GM23338 (cell line): ENCODE measurements at regions not wholly inside any gene's neighbourhood (a gene's known extent, or its start where the extent isn't known, plus 50 kb on each side); places are given as distances from the start of the nearest gene placed in this dataset.

Experiments used
- ATAC-seq: fragments of 200-7000 bp; cut with Tn5 transposase; 3 replicates; pipeline ENCODE4 v1.9.1; 2020
- DNase-seq: peaks from one replicate; pipeline ENCODE4 v3.0.0-alpha.2; 2015; ENCODE audit warnings: low spot score
- H2AFZ ChIP-seq: fragments of 200-600 bp; sonication (generic); 2 replicates; pipeline ENCODE4 v1.8.0; 2016; ENCODE audit warnings: antibody characterized with exemption, mild to moderate bottlenecking, moderate library complexity
- H3F3A ChIP-seq: fragments of 200-600 bp; sonication (generic); replicated peaks from 2 replicates; pipeline ENCODE4 v1.8.0; 2017; ENCODE audit warnings: antibody characterized with exemption, mixed run types, low read depth
- H3K27ac ChIP-seq: fragments of 200-600 bp; sonication (generic); 2 replicates; pipeline ENCODE4 v1.6.1; 2016; ENCODE audit warnings: low read depth
- H3K27me3 ChIP-seq: fragments of 200-600 bp; sonication (generic); 2 replicates; pipeline ENCODE4 v1.8.0; 2016; ENCODE audit warnings: mild to moderate bottlenecking, mixed run types, moderate library complexity; ENCODE audit not compliant: insufficient read depth
- H3K36me3 ChIP-seq: fragments of 200-600 bp; sonication (generic); 2 replicates; pipeline ENCODE4 v1.8.0; 2016; ENCODE audit warnings: mild to moderate bottlenecking; ENCODE audit not compliant: insufficient read depth
- H3K4me1 ChIP-seq: fragments of 200-600 bp; sonication (generic); 2 replicates; pipeline ENCODE4 v1.8.0; 2016; ENCODE audit warnings: mild to moderate bottlenecking, moderate library complexity; ENCODE audit not compliant: insufficient read depth
- H3K4me2 ChIP-seq: fragments of 200-600 bp; sonication (generic); 2 replicates; pipeline ENCODE4 v1.7.1; 2017; ENCODE audit warnings: mixed run types
- H3K4me3 ChIP-seq: fragments of 200-600 bp; sonication (generic); 2 replicates; pipeline ENCODE4 v1.6.1; 2016; ENCODE audit warnings: mixed run types
- H3K79me2 ChIP-seq: fragments of 200-600 bp; sonication (generic); replicated peaks from 2 replicates; pipeline ENCODE4 v1.8.0; 2017; ENCODE audit warnings: mild to moderate bottlenecking; ENCODE audit not compliant: insufficient read depth
- H3K9me2 ChIP-seq: fragments of 200-600 bp; sonication (generic); 2 replicates; pipeline ENCODE4 v1.8.0; 2017; ENCODE audit not compliant: insufficient read depth
- H4K20me1 ChIP-seq: fragments of 200-600 bp; sonication (generic); replicated peaks from 2 replicates; pipeline ENCODE4 v1.8.0; 2017; ENCODE audit warnings: mild to moderate bottlenecking; ENCODE audit not compliant: insufficient read depth
- H3K27ac Mint-ChIP-seq: 2 replicates; pipeline ENCODE4 v1.8.0; 2020; ENCODE audit warnings: inconsistent platforms, mild to moderate bottlenecking, moderate library complexity, mixed read lengths
- H3K27me3 Mint-ChIP-seq: 3 replicates; pipeline ENCODE4 v1.8.0; 2022; ENCODE audit warnings: low read depth, mild to moderate bottlenecking, moderate library complexity, mixed read lengths, inconsistent platforms; ENCODE audit not compliant: insufficient read depth, poor library complexity
- H3K36me3 Mint-ChIP-seq: 3 replicates; pipeline ENCODE4 v1.8.0; 2021; ENCODE audit warnings: low read depth, mild to moderate bottlenecking, inconsistent platforms, moderate library complexity, mixed read lengths
- H3K4me1 Mint-ChIP-seq: 3 replicates; pipeline ENCODE4 v1.8.0; 2020; ENCODE audit warnings: mild to moderate bottlenecking, inconsistent platforms, mixed read lengths
- H3K4me3 Mint-ChIP-seq: 3 replicates; pipeline ENCODE4 v1.8.0; 2021; ENCODE audit warnings: moderate library complexity, mild to moderate bottlenecking, inconsistent platforms, mixed read lengths
- H3K9me3 Mint-ChIP-seq: 3 replicates; pipeline ENCODE4 v1.8.0; 2020; ENCODE audit warnings: moderate library complexity, mild to moderate bottlenecking, inconsistent platforms, mixed read lengths
- CREB1 ChIP-seq: fragments of 250-450 bp; sonication (Bioruptor Pico); IDR thresholded peaks from 2 replicates; pipeline ENCODE4 v1.5.0; 2020; ENCODE audit warnings: low read depth, mild to moderate bottlenecking, moderate library complexity
- EZH2 ChIP-seq: fragments of 200-600 bp; sonication (generic); IDR thresholded peaks from one replicate; pipeline ENCODE4 v1.8.0; 2017; ENCODE audit warnings: antibody characterized with exemption, mild to moderate bottlenecking, low read depth; ENCODE audit not compliant: unreplicated experiment
- EZH2phosphoT487 ChIP-seq: fragments of 200-600 bp; sonication (generic); IDR thresholded peaks from one replicate; pipeline ENCODE4 v1.8.1; 2018; ENCODE audit warnings: antibody characterized with exemption; ENCODE audit not compliant: unreplicated experiment
- JUNB ChIP-seq: IDR thresholded peaks from one replicate; pipeline ENCODE4 v1.6.1; 2016; ENCODE audit warnings: antibody characterized with exemption; ENCODE audit not compliant: unreplicated experiment
- NANOG ChIP-seq: IDR thresholded peaks from 2 replicates; pipeline ENCODE4 v1.6.1; 2016; ENCODE audit warnings: antibody characterized with exemption, borderline replicate concordance
- POLR2AphosphoS5 ChIP-seq: IDR thresholded peaks from 2 replicates; pipeline ENCODE4 v1.6.1; 2016; ENCODE audit warnings: antibody characterized with exemption, low read depth
- STAT1 ChIP-seq: IDR thresholded peaks from one replicate; pipeline ENCODE4 v1.6.1; 2016; ENCODE audit warnings: antibody characterized with exemption; ENCODE audit not compliant: unreplicated experiment
- ZNF114 ChIP-seq: fragments of 250-450 bp; sonication (Bioruptor Pico); IDR thresholded peaks from 2 replicates; pipeline ENCODE4 v1.5.0; 2020; ENCODE audit warnings: mild to moderate bottlenecking, moderate library complexity
- ZNF331 ChIP-seq: fragments of 250-450 bp; sonication (Bioruptor Pico); IDR thresholded peaks from 2 replicates; pipeline ENCODE4 v1.5.0; 2020; ENCODE audit warnings: low read depth, mild to moderate bottlenecking, moderate library complexity
- TF ChIP-seq, protein P1 (sequence below), 2 experiments: fragments of 200-600 bp in 1 of 2; sonication (generic) in 1 of 2; conservative IDR thresholded peaks; 2 replicates each; pipeline versions ENCODE4 v1.5.1 to v1.6.1; 2016 to 2017; ENCODE audit warnings: antibody characterized with exemption in 2 of 2, low read depth in 2 of 2, mild to moderate bottlenecking in 2 of 2, moderate library complexity in 1 of 2
- TF ChIP-seq, protein P2 (sequence below): IDR thresholded peaks from 2 replicates; pipeline ENCODE4 v1.6.1; 2016; ENCODE audit warnings: antibody characterized with exemption
- TF ChIP-seq, protein P3 (sequence below): IDR thresholded peaks from one replicate; pipeline ENCODE4 v1.6.1; 2018; ENCODE audit warnings: antibody characterized with exemption; ENCODE audit not compliant: unreplicated experiment
- TF ChIP-seq, protein P4 (sequence below): fragments of 250-450 bp; sonication (Bioruptor Pico); IDR thresholded peaks from 2 replicates; pipeline ENCODE4 v1.5.0; 2020; ENCODE audit warnings: mild to moderate bottlenecking, moderate library complexity

DNA sequence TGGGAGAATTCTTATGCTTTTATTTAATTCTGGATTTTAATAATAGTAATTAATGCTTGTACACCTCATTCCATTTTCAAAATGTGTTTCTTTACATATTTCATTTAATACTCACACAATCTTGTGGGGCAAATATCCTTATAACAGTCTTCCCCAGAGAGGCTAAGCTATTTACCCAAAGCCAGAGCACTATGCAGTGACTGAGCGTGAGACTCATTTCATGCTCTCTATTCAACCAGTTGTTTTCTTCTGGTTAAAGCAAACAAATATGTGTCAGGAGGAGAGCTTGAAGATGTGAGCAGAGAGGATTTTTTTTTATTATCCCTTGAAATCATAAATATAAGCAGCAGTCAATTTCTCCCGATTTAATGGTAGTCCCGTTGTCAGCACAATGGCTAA lies 548.3 kb upstream of the TBL1XR1 start:
- Histone ChIP-seq H3K27ac (no peak overlapping the region), H3K4me3 (no peak overlapping the region), H2AFZ (no peak overlapping the region), H3K79me2 (no peaks in the 10 kb centered on the region), H3K4me2 (no peak overlapping the region), H3K27me3 (no peaks in the 10 kb centered on the region), H4K20me1 (no peaks in the 10 kb centered on the region), H3K4me1 (peaks cover 7% of the 10 kb centered on the region), H3K36me3 (no peaks in the 10 kb centered on the region), H3K9me2 (no peaks in the 10 kb centered on the region), H3F3A (no peaks in the 10 kb centered on the region)
- Mint-ChIP-seq H3K4me1 (peaks cover 4% of the 10 kb centered on the region), H3K4me3 (no peak overlapping the region), H3K27ac (no peak overlapping the region), H3K27me3 (peaks cover 4% of the 10 kb centered on the region), H3K36me3 (no peaks in the 10 kb centered on the region; the same call in 2 of the 3 replicates), H3K9me3 (peaks cover 2% of the 10 kb centered on the region; the same call in 1 of the 3 replicates)
- TF ChIP-seq CREB1 (CRISPR knock-in tag): no peak
- TF ChIP-seq, protein P1, sequence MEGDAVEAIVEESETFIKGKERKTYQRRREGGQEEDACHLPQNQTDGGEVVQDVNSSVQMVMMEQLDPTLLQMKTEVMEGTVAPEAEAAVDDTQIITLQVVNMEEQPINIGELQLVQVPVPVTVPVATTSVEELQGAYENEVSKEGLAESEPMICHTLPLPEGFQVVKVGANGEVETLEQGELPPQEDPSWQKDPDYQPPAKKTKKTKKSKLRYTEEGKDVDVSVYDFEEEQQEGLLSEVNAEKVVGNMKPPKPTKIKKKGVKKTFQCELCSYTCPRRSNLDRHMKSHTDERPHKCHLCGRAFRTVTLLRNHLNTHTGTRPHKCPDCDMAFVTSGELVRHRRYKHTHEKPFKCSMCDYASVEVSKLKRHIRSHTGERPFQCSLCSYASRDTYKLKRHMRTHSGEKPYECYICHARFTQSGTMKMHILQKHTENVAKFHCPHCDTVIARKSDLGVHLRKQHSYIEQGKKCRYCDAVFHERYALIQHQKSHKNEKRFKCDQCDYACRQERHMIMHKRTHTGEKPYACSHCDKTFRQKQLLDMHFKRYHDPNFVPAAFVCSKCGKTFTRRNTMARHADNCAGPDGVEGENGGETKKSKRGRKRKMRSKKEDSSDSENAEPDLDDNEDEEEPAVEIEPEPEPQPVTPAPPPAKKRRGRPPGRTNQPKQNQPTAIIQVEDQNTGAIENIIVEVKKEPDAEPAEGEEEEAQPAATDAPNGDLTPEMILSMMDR (conservative IDR thresholded peaks at IDR 0.05; ENCODE audit: low read depth in 2 of 2): no peak
- no peak for TF ChIP-seq EZH2
- TF ChIP-seq ZNF114 (CRISPR knock-in tag): no peak
- no peak for TF ChIP-seq EZH2phosphoT487
- TF ChIP-seq NANOG: no peak
- no peak for TF ChIP-seq JUNB
- no peak for TF ChIP-seq POLR2AphosphoS5
- TF ChIP-seq, protein P2, sequence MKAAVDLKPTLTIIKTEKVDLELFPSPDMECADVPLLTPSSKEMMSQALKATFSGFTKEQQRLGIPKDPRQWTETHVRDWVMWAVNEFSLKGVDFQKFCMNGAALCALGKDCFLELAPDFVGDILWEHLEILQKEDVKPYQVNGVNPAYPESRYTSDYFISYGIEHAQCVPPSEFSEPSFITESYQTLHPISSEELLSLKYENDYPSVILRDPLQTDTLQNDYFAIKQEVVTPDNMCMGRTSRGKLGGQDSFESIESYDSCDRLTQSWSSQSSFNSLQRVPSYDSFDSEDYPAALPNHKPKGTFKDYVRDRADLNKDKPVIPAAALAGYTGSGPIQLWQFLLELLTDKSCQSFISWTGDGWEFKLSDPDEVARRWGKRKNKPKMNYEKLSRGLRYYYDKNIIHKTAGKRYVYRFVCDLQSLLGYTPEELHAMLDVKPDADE: no peak
- TF ChIP-seq ZNF331 (CRISPR knock-in tag): no peak
- TF ChIP-seq, protein P3, sequence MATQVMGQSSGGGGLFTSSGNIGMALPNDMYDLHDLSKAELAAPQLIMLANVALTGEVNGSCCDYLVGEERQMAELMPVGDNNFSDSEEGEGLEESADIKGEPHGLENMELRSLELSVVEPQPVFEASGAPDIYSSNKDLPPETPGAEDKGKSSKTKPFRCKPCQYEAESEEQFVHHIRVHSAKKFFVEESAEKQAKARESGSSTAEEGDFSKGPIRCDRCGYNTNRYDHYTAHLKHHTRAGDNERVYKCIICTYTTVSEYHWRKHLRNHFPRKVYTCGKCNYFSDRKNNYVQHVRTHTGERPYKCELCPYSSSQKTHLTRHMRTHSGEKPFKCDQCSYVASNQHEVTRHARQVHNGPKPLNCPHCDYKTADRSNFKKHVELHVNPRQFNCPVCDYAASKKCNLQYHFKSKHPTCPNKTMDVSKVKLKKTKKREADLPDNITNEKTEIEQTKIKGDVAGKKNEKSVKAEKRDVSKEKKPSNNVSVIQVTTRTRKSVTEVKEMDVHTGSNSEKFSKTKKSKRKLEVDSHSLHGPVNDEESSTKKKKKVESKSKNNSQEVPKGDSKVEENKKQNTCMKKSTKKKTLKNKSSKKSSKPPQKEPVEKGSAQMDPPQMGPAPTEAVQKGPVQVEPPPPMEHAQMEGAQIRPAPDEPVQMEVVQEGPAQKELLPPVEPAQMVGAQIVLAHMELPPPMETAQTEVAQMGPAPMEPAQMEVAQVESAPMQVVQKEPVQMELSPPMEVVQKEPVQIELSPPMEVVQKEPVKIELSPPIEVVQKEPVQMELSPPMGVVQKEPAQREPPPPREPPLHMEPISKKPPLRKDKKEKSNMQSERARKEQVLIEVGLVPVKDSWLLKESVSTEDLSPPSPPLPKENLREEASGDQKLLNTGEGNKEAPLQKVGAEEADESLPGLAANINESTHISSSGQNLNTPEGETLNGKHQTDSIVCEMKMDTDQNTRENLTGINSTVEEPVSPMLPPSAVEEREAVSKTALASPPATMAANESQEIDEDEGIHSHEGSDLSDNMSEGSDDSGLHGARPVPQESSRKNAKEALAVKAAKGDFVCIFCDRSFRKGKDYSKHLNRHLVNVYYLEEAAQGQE: no peak
- no peak for TF ChIP-seq STAT1
- TF ChIP-seq, protein P4, sequence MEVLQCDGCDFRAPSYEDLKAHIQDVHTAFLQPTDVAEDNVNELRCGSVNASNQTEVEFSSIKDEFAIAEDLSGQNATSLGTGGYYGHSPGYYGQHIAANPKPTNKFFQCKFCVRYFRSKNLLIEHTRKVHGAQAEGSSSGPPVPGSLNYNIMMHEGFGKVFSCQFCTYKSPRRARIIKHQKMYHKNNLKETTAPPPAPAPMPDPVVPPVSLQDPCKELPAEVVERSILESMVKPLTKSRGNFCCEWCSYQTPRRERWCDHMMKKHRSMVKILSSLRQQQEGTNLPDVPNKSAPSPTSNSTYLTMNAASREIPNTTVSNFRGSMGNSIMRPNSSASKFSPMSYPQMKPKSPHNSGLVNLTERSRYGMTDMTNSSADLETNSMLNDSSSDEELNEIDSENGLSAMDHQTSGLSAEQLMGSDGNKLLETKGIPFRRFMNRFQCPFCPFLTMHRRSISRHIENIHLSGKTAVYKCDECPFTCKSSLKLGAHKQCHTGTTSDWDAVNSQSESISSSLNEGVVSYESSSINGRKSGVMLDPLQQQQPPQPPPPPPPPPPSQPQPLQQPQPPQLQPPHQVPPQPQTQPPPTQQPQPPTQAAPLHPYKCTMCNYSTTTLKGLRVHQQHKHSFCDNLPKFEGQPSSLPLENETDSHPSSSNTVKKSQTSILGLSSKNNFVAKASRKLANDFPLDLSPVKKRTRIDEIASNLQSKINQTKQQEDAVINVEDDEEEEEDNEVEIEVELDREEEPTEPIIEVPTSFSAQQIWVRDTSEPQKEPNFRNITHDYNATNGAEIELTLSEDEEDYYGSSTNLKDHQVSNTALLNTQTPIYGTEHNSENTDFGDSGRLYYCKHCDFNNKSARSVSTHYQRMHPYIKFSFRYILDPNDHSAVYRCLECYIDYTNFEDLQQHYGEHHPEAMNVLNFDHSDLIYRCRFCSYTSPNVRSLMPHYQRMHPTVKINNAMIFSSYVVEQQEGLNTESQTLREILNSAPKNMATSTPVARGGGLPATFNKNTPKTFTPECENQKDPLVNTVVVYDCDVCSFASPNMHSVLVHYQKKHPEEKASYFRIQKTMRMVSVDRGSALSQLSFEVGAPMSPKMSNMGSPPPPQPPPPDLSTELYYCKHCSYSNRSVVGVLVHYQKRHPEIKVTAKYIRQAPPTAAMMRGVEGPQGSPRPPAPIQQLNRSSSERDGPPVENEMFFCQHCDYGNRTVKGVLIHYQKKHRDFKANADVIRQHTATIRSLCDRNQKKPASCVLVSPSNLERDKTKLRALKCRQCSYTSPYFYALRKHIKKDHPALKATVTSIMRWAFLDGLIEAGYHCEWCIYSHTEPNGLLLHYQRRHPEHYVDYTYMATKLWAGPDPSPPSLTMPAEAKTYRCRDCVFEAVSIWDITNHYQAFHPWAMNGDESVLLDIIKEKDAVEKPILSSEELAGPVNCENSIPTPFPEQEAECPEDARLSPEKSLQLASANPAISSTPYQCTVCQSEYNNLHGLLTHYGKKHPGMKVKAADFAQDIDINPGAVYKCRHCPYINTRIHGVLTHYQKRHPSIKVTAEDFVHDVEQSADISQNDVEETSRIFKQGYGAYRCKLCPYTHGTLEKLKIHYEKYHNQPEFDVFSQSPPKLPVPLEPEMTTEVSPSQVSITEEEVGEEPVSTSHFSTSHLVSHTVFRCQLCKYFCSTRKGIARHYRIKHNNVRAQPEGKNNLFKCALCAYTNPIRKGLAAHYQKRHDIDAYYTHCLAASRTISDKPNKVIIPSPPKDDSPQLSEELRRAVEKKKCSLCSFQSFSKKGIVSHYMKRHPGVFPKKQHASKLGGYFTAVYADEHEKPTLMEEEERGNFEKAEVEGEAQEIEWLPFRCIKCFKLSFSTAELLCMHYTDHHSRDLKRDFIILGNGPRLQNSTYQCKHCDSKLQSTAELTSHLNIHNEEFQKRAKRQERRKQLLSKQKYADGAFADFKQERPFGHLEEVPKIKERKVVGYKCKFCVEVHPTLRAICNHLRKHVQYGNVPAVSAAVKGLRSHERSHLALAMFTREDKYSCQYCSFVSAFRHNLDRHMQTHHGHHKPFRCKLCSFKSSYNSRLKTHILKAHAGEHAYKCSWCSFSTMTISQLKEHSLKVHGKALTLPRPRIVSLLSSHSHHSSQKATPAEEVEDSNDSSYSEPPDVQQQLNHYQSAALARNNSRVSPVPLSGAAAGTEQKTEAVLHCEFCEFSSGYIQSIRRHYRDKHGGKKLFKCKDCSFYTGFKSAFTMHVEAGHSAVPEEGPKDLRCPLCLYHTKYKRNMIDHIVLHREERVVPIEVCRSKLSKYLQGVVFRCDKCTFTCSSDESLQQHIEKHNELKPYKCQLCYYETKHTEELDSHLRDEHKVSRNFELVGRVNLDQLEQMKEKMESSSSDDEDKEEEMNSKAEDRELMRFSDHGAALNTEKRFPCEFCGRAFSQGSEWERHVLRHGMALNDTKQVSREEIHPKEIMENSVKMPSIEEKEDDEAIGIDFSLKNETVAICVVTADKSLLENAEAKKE (CRISPR knock-in tag): no peak
- DNase-seq (no peak), ATAC-seq (no peak)
